IPS-18a (cell line): ENCODE measurements at regions not wholly inside any gene's neighbourhood (a gene's known extent, or its start where the extent isn't known, plus 50 kb on each side); places are given as distances from the start of the nearest gene placed in this dataset.
"Not testable (repeated sequence)": the region's sequence is repeated elsewhere in the genome, so short reads cannot be mapped to it uniquely, and the experiment has no call there.

Experiments used
- H3K27ac ChIP-seq: one replicate; pipeline ENCODE4 v1.5.1; 2013; ENCODE audit warnings: low read length
- H3K27me3 ChIP-seq: one replicate; pipeline ENCODE4 v1.6.1; 2013; ENCODE audit warnings: mild to moderate bottlenecking, low read length; ENCODE audit not compliant: control insufficient read depth, insufficient read depth
- H3K36me3 ChIP-seq: one replicate; pipeline ENCODE4 v1.6.1; 2013; ENCODE audit warnings: low read depth, low read length; ENCODE audit not compliant: control insufficient read depth
- H3K4me1 ChIP-seq: one replicate; pipeline ENCODE4 v1.6.1; 2013; ENCODE audit warnings: low read depth, low read length; ENCODE audit not compliant: control insufficient read depth
- H3K4me3 ChIP-seq: one replicate; pipeline ENCODE4 v1.5.1; 2013; ENCODE audit warnings: low read length
- H3K9ac ChIP-seq: one replicate; pipeline ENCODE4 v1.6.1; 2013; ENCODE audit warnings: mild to moderate bottlenecking, low read length, moderate library complexity
- H3K9me3 ChIP-seq: one replicate; pipeline ENCODE4 v1.6.1; 2013; ENCODE audit warnings: low read depth, low read length; ENCODE audit not compliant: control insufficient read depth

- H3K27me3 ChIP-seq = no peaks in the 10 kb centered on the region
These were observed 147.4 kb downstream of the TEX36 start for GRCh38 chr10:125535559-125535958.

GRCh38 chr10:125534515-125534914 lies 148.4 kb downstream of the TEX36 start:
- no peaks in the 10 kb centered on the region for H3K36me3 ChIP-seq
- no peak overlapping the region for H3K27ac ChIP-seq
- H3K4me1 ChIP-seq = no peaks in the 10 kb centered on the region
- no peak overlapping the region for H3K4me3 ChIP-seq
- no peaks in the 10 kb centered on the region for H3K9me3 ChIP-seq
- H3K27me3 ChIP-seq = no peaks in the 10 kb centered on the region
- H3K9ac ChIP-seq = no peak overlapping the region

More at GRCh38 chr10:125535559-125535958, 147.4 kb downstream of the TEX36 start:
- H3K9ac ChIP-seq = no peak overlapping the region
- H3K9me3 ChIP-seq = no peaks in the 10 kb centered on the region
- H3K4me3 ChIP-seq = no peak overlapping the region
- H3K36me3 ChIP-seq = no peaks in the 10 kb centered on the region
- no peaks in the 10 kb centered on the region for H3K4me1 ChIP-seq
- H3K27ac ChIP-seq = no peak overlapping the region

DNA sequence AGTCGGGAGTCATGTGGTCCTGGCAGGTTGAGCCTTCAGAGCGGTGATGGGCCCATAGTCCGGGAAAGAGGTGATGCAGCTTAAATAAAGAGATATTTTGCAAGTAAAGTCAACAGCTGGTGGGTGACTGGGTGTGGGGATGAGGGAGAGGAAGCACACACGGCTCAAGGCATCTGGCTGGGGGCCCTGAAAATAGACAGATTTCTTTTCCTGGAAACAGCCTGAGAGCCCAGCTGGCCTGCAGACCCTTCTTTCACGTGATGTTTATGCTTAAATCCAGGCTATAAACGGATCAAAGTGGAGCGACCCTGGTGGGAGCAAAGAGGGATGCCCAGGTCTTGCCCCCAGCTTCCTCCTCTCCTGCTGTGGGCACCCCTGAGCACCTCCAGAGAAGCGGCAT lies 149.1 kb downstream of the TEX36 start:
- no peaks in the 10 kb centered on the region for H3K27me3 ChIP-seq
- H3K9ac ChIP-seq = no peak overlapping the region
- no peak overlapping the region for H3K27ac ChIP-seq
- no peak overlapping the region for H3K4me3 ChIP-seq
- H3K4me1 ChIP-seq = no peaks in the 10 kb centered on the region
- no peaks in the 10 kb centered on the region for H3K36me3 ChIP-seq
- H3K9me3 ChIP-seq = no peaks in the 10 kb centered on the region

DNA sequence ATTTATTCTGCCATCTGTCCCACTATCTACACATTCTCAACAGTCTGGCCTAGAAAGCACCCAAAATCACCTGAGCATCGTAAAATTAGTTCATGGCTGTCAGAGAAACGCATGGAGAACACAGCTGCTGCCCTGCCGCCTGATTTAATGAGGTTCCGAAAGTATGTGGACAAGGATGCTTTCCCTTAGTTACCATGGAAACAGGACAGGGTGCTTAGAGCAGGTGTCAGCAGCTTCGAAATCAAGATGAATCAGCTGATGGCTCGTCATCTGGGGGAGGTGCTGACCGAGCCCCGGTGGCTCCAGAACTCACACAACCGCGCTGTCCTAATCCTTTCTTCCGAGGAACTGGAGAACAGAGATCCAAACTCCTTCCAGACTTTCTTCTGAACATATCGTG lies 151.5 kb downstream of the TEX36 start:
- H3K9ac ChIP-seq = no peak overlapping the region
- H3K4me3 ChIP-seq = no peak overlapping the region
- no peaks in the 10 kb centered on the region for H3K36me3 ChIP-seq
- H3K9me3 ChIP-seq = no peaks in the 10 kb centered on the region
- no peaks in the 10 kb centered on the region for H3K4me1 ChIP-seq
- H3K27ac ChIP-seq = no peak overlapping the region
- H3K27me3 ChIP-seq = no peaks in the 10 kb centered on the region

DNA sequence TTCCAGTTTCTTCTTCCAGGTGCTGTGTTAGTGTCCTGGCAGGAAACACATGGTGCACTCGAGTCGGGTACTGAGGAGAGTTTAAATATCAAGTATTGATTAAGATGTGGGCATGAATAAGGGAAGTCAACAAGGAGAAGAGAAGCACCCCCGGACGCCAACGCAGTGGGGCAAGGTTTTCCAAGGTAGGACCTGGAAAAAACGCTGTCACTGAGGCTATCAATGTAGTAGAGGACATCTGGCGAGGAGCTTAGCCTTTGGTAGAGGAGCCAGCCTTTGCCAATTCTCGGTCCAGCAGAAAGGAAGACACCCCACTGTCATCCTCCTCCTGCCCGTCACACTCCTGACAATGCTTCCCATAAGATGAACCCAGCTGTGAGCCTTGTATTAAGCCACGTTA lies 159.6 kb downstream of the TEX36 start:
- no peak overlapping the region for H3K9ac ChIP-seq
- no peaks in the 10 kb centered on the region for H3K36me3 ChIP-seq
- H3K9me3 ChIP-seq = peaks cover 5% of the 10 kb centered on the region
- no peak overlapping the region for H3K27ac ChIP-seq
- no peaks in the 10 kb centered on the region for H3K4me1 ChIP-seq
- H3K27me3 ChIP-seq = no peaks in the 10 kb centered on the region
- H3K4me3 ChIP-seq = no peak overlapping the region

DNA sequence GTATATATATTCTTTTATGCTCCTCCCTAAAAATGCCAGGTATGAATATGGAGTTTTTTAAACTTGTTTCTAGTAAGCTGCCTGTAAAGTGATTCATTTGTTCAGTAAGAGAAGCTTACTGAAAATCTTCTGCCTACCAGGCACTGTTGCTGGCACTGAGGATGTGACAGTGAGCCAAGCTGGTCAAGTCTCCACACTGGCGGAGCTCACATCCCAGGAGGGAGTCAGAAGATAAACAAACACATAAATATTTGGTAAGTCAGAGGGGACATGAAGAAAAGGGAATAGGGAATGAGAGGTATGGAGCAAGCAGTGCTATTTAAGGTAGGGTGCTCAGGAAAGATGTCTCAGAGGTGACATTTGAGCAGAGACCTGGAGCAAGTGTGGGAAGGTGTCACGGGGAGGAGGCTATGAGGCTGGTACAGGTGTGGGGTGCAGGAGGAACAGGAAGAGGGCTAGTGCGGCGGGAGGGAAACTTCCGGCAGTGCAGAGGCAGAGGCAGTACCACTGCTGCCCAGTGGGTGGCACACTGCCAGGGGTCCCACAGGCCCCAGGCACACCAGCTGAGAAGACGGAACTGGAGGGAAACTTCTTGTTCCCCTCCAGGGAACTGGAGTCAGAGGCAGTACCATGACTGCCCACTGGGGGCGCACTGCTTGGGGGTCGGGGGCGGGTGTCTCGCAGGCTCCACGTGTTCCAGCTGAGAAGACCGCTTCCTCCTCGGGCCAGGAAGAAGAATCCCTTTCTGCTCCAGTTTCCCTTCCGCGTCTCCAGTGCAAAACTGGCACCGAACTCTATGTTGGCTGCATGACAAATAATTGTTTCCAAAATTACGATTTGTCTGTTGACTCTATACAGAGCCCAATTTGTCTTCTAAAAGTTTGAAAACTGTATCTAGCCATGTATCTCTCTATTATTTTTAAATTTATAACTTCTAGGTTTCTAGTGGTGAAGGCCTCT lies 161.0 kb downstream of the TEX36 start:
- Histone ChIP-seq H3K27ac (no peak overlapping the region), H3K4me3 (no peak overlapping the region), H3K4me1 (no peaks in the 10 kb centered on the region), H3K27me3 (no peaks in the 10 kb centered on the region), H3K36me3 (no peaks in the 10 kb centered on the region), H3K9me3 (peaks cover 5% of the 10 kb centered on the region), H3K9ac (no peak overlapping the region)

DNA sequence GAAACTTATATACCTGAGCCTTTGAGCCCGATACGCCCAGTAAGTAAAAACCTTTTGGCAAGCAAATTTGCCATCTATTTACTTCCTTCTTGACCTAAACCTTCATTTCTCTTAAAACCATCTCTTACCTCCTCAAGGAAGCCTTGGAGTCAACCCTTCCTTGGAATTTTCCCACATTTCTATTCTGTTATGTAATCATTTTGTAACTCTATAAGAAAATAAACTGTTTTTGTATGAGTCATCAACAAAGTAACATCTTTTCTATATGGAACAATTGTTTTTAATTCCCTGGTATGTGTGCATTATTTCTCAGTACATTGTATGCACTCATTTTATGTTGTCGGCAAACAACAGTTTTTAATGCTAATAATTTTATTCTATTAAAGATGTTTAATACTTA lies 162.0 kb downstream of the TEX36 start:
- no peak overlapping the region for H3K4me3 ChIP-seq
- H3K9ac ChIP-seq = no peak overlapping the region
- H3K27ac ChIP-seq = no peak overlapping the region
- H3K27me3 ChIP-seq = no peaks in the 10 kb centered on the region
- no peaks in the 10 kb centered on the region for H3K4me1 ChIP-seq
- peaks cover 5% of the 10 kb centered on the region for H3K9me3 ChIP-seq
- no peaks in the 10 kb centered on the region for H3K36me3 ChIP-seq

- H3K4me3 ChIP-seq = not testable (repeated sequence)
These were observed 164.6 kb downstream of the TEX36 start for GRCh38 chr10:125518397-125518796.

GRCh38 chr10:125515571-125515970 lies 167.4 kb downstream of the TEX36 start:
- peaks cover 24% of the 10 kb centered on the region for H3K4me1 ChIP-seq
- no peaks in the 10 kb centered on the region for H3K36me3 ChIP-seq
- no peaks in the 10 kb centered on the region for H3K27me3 ChIP-seq
- peaks cover 5% of the 10 kb centered on the region for H3K9me3 ChIP-seq
- H3K4me3 ChIP-seq = no peak overlapping the region
- no peak overlapping the region for H3K9ac ChIP-seq
- no peak overlapping the region for H3K27ac ChIP-seq

More at GRCh38 chr10:125518397-125518796, 164.6 kb downstream of the TEX36 start:
- H3K27me3 ChIP-seq, H3K9ac ChIP-seq, H3K36me3 ChIP-seq, H3K27ac ChIP-seq, H3K9me3 ChIP-seq: not testable (repeated sequence)
- H3K4me1 ChIP-seq = peaks cover 23% of the 10 kb centered on the region

DNA sequence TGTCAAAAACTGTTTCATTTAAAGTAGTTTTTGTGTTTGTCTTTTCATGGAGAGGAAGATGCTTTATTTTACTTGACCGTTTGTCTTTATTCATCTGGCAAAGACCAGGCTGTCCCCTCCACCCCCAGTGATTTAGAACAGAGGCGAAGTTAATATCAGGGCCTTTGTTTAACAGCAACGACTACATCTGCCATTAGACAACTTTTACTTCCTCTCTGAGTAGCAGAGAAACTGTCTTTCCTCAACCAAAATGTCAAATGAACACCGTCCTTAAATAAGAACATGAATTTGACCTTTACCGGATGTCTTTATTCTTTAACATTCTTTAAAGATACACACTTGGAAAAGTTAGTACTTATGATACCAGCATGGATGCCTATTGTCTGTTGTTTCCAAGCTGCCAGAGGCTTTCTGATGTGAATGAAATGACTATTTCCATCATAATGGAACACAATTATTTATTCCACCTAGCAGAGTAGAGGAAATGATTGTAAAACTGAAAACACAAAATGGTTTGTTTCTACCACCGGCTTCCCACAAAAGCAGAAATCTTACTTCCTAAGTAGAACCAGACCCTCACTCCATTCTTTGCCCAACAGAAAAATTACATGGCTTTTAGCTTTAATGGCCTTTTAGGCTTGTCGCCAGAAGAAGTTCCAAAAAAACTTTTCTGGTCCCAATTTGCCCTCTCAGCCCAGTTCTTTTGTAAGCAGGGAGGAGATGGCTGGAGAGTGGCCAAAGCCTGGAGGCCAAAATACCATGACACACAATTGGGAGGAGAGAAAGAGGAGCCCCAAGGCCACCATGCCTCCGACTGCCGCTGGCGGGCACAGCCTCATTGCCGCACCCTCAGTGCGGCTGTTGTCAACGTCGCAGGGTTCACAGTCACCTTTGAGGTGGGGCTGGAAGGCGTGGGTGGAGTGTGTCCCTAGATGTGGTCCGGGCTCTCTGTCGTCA lies 168.5 kb downstream of the TEX36 start:
- Histone ChIP-seq H3K4me3 (no peak overlapping the region), H3K9ac (no peak overlapping the region), H3K27me3 (no peaks in the 10 kb centered on the region), H3K36me3 (no peaks in the 10 kb centered on the region), H3K9me3 (peaks cover 8% of the 10 kb centered on the region), H3K27ac (no peak overlapping the region), H3K4me1 (peaks cover 24% of the 10 kb centered on the region)

- H3K27ac ChIP-seq = no peak overlapping the region
These were observed 169.4 kb downstream of the TEX36 start for GRCh38 chr10:125513429-125514182.

More at GRCh38 chr10:125513429-125514182, 169.4 kb downstream of the TEX36 start:
- Histone ChIP-seq H3K36me3 (no peaks in the 10 kb centered on the region), H3K27me3 (no peaks in the 10 kb centered on the region), H3K4me3 (no peak overlapping the region), H3K9ac (no peak overlapping the region), H3K4me1 (peaks cover 24% of the 10 kb centered on the region), H3K9me3 (peaks cover 4% of the 10 kb centered on the region)
